Mesendoderm (in vitro differentiated cells): ENCODE measurements at regions not wholly inside any gene's neighbourhood (a gene's known extent, or its start where the extent isn't known, plus 50 kb on each side); places are given as distances from the start of the nearest gene placed in this dataset.

Experiments used
- DNase-seq: peaks from one replicate; pipeline ENCODE4 v3.0.0; 2013
- H2AK5ac ChIP-seq: 2 replicates; pipeline ENCODE4 v1.6.1; 2013; ENCODE audit warnings: low read length, inconsistent platforms
- H2BK120ac ChIP-seq: 2 replicates; pipeline ENCODE4 v1.6.1; 2013; ENCODE audit warnings: low read depth, mild to moderate bottlenecking, low read length, moderate library complexity, mixed read lengths
- H2BK15ac ChIP-seq: replicated peaks from 2 replicates; pipeline ENCODE4 v1.6.1; 2013; ENCODE audit warnings: low read depth, mild to moderate bottlenecking, moderate library complexity
- H2BK5ac ChIP-seq: 2 replicates; pipeline ENCODE4 v1.6.1; 2013; ENCODE audit warnings: low read length, inconsistent platforms
- H3K18ac ChIP-seq: 2 replicates; pipeline ENCODE4 v1.6.1; 2013; ENCODE audit warnings: mild to moderate bottlenecking, low read length, mixed read lengths
- H3K23ac ChIP-seq: one replicate; pipeline ENCODE4 v1.6.1; 2013; ENCODE audit warnings: low read length
- H3K27ac ChIP-seq: 2 replicates; pipeline ENCODE4 v1.5.1; 2013; ENCODE audit warnings: low read depth, mild to moderate bottlenecking, inconsistent platforms, low read length, moderate library complexity
- H3K27me3 ChIP-seq: 2 replicates; pipeline ENCODE4 v1.6.1; 2013; ENCODE audit warnings: low read length, control low read depth, mild to moderate bottlenecking, inconsistent platforms; ENCODE audit not compliant: insufficient read depth, poor library complexity
- H3K36me3 ChIP-seq: 2 replicates; pipeline ENCODE4 v1.6.1; 2013; ENCODE audit warnings: low read length, inconsistent platforms; ENCODE audit not compliant: control insufficient read depth, insufficient read depth
- H3K4ac ChIP-seq: one replicate; pipeline ENCODE4 v1.6.1; 2013; ENCODE audit warnings: low read depth, mild to moderate bottlenecking, low read length, moderate library complexity
- H3K4me1 ChIP-seq: 2 replicates; pipeline ENCODE4 v1.6.1; 2013; ENCODE audit warnings: low read depth, low read length, inconsistent platforms; ENCODE audit not compliant: control insufficient read depth
- H3K4me2 ChIP-seq: 2 replicates; pipeline ENCODE4 v1.6.1; 2013; ENCODE audit warnings: low read length
- H3K4me3 ChIP-seq: 2 replicates; pipeline ENCODE4 v1.5.1; 2013; ENCODE audit warnings: mild to moderate bottlenecking, low read length
- H3K56ac ChIP-seq: one replicate; pipeline ENCODE4 v1.6.1; 2013; ENCODE audit warnings: low read length
- H3K79me1 ChIP-seq: 2 replicates; pipeline ENCODE4 v1.6.1; 2013; ENCODE audit warnings: low read length, inconsistent platforms
- H3K79me2 ChIP-seq: 2 replicates; pipeline ENCODE4 v1.6.1; 2013; ENCODE audit warnings: mild to moderate bottlenecking, low read length; ENCODE audit not compliant: control insufficient read depth, insufficient read depth
- H3K9ac ChIP-seq: 2 replicates; pipeline ENCODE4 v1.6.1; 2013; ENCODE audit warnings: low read length, inconsistent platforms
- H4K5ac ChIP-seq: one replicate; pipeline ENCODE4 v1.6.1; 2013; ENCODE audit warnings: low read length
- H4K8ac ChIP-seq: one replicate; pipeline ENCODE4 v1.6.1; 2013; ENCODE audit warnings: low read depth, mild to moderate bottlenecking, control low read depth, low read length, moderate library complexity
- WGBS: extraction: QIAGEN DNeasy Blood & Tissue Kit; methylation state at CpG from one replicate; pipeline ENCODE4 v1.1.7; 2013; ENCODE audit warnings: low lambda C conversion rate, missing lambda C conversion rate; ENCODE audit not compliant: insufficient coverage; ENCODE audit errors: extremely low coverage; 5-methylcytosine and 5-hydroxymethylcytosine counted together

DNA sequence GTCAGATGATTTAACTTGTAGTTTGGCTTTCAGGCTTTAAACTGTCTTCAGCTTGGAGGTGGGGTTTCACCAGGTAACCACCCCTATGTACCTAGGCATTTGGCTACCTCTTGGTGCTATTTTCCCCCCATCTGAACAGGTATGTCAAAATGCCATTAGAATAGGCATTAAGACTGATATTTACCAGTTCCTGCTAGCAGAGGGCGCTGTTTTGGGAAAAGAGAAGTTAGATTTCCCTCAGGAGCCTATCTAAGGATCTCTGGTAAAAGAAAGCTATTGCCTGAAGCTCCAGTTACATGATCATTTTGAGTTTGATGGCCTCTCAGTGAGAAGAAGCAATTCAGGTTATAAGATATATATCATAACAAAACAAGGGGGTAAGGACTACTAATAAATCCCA lies 879.1 kb downstream of the SH3BGRL start:
- no peak overlapping the region for H3K4ac ChIP-seq
- WGBS, result no CpG with 5 or more reads among the region's 1 CpG
- H3K79me2 ChIP-seq, result no peaks in the 10 kb centered on the region
- no peak overlapping the region for H3K18ac ChIP-seq
- no peak overlapping the region for H2AK5ac ChIP-seq
- no peaks in the 10 kb centered on the region for H3K27me3 ChIP-seq
- DNase-seq, result peak; percentile 27
- no peak overlapping the region for H4K5ac ChIP-seq
- H4K8ac ChIP-seq, result no peak overlapping the region
- no peak overlapping the region for H3K27ac ChIP-seq
- H2BK120ac ChIP-seq, result no peak overlapping the region
- H3K9ac ChIP-seq, result no peak overlapping the region
- H3K4me1 ChIP-seq, result no peaks in the 10 kb centered on the region
- H2BK15ac ChIP-seq, result no peak overlapping the region
- no peak overlapping the region for H2BK5ac ChIP-seq
- no peak overlapping the region for H3K4me3 ChIP-seq
- H3K4me2 ChIP-seq, result no peak overlapping the region
- H3K79me1 ChIP-seq, result no peaks in the 10 kb centered on the region
- H3K56ac ChIP-seq, result no peak overlapping the region
- H3K23ac ChIP-seq, result no peak overlapping the region
- H3K36me3 ChIP-seq, result no peaks in the 10 kb centered on the region

DNA sequence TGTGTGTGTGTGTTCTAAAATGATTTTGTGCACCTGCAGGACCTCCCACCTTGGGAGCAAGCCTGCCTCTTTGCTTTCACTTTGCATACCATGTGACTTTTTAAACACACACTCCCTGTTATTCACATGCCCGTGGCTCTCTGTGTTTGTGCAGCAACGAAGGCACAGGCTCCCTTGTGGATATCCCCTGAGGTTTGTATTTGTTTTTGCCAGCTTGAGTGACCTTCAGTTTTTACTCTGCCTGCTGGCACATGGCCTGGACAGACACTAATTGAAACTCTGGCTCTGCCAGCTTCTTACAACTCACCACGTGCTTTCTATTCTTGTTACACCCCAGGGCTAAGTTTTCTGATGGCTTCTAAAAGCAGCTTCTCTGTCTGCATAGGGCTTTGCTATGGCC lies 885.8 kb downstream of the SH3BGRL start:
- H3K4me1 ChIP-seq, result no peaks in the 10 kb centered on the region
- no peaks in the 10 kb centered on the region for H3K27me3 ChIP-seq
- no peak overlapping the region for H3K4me2 ChIP-seq
- no peak overlapping the region for H3K27ac ChIP-seq
- H3K4ac ChIP-seq, result no peak overlapping the region
- no peaks in the 10 kb centered on the region for H3K79me2 ChIP-seq
- H3K9ac ChIP-seq, result no peak overlapping the region
- H3K4me3 ChIP-seq, result no peak overlapping the region
- H3K36me3 ChIP-seq, result no peaks in the 10 kb centered on the region
- no peak overlapping the region for H4K8ac ChIP-seq
- H3K79me1 ChIP-seq, result no peaks in the 10 kb centered on the region
- H2AK5ac ChIP-seq, result no peak overlapping the region
- H3K56ac ChIP-seq, result no peak overlapping the region
- H2BK15ac ChIP-seq, result no peak overlapping the region
- no peak overlapping the region for H3K18ac ChIP-seq
- no peak overlapping the region for H3K23ac ChIP-seq
- no peak overlapping the region for H4K5ac ChIP-seq
- no peak overlapping the region for H2BK5ac ChIP-seq
- DNase-seq, result no peak
- no peak overlapping the region for H2BK120ac ChIP-seq
- no CpG with 5 or more reads among the region's 3 CpGs for WGBS

DNA sequence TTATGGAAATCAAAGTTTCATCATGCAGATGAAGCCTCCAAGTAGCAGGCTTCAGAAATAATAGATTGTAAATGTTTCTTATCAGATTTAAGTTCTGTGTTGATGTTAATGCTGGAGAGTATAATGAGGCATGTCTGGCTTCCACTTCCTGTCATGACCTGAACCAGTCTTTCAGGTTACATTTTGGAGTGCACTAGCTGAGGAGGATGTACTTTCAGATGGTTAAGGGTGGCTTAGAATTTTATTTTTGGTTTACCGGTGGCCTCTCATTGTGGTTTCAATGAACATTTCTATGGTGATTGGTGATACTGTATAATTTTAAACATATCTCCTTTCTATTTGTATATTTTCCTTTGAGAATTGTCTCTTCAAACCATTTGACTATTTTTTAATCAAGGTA lies 890.4 kb downstream of the SH3BGRL start:
- H3K79me2 ChIP-seq, result no peaks in the 10 kb centered on the region
- no CpG with 5 or more reads among the region's 1 CpG for WGBS
- no peak for DNase-seq

DNA sequence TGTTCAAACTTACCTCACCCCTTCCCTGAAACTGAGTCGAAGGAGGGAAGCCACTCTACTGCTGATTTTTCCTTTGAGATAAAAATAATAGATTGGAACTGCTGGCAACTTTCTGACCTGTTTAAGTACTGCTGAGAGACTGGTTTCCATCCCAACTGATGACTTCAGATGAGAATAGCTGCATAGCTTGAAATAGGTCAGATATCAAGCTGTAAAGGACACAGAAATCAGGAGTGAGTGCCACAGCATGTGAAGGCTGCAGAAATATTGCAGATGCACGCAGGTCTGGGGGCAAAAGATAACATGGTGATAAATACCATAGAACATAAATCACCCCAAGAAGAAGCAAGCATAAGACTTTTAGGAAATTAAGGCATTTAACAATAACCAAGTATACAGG lies 923.2 kb downstream of the SH3BGRL start:
- no peak overlapping the region for H3K9ac ChIP-seq
- no CpG with 5 or more reads among the region's 2 CpGs for WGBS
- H4K5ac ChIP-seq, result no peak overlapping the region
- H2BK120ac ChIP-seq, result no peak overlapping the region
- H3K4me1 ChIP-seq, result no peaks in the 10 kb centered on the region
- H3K4ac ChIP-seq, result no peak overlapping the region
- H4K8ac ChIP-seq, result no peak overlapping the region
- no peak overlapping the region for H3K23ac ChIP-seq
- H2AK5ac ChIP-seq, result no peak overlapping the region
- DNase-seq, result no peak
- no peaks in the 10 kb centered on the region for H3K36me3 ChIP-seq
- H3K56ac ChIP-seq, result no peak overlapping the region
- no peak overlapping the region for H3K18ac ChIP-seq
- H2BK5ac ChIP-seq, result no peak overlapping the region
- no peaks in the 10 kb centered on the region for H3K27me3 ChIP-seq
- H3K4me3 ChIP-seq, result no peak overlapping the region
- no peaks in the 10 kb centered on the region for H3K79me2 ChIP-seq
- H3K4me2 ChIP-seq, result no peak overlapping the region
- H2BK15ac ChIP-seq, result no peak overlapping the region
- H3K27ac ChIP-seq, result no peak overlapping the region
- H3K79me1 ChIP-seq, result no peaks in the 10 kb centered on the region

More for the DNA sequence above, 890.4 kb downstream of the SH3BGRL start:
- Histone ChIP-seq H3K4me3 (no peak overlapping the region), H3K4me1 (no peaks in the 10 kb centered on the region), H2BK15ac (no peak overlapping the region), H3K23ac (no peak overlapping the region), H3K18ac (no peak overlapping the region), H4K8ac (no peak overlapping the region), H2AK5ac (no peak overlapping the region), H3K9ac (no peak overlapping the region), H4K5ac (no peak overlapping the region), H3K36me3 (no peaks in the 10 kb centered on the region), H3K56ac (no peak overlapping the region), H3K4ac (no peak overlapping the region), H3K27me3 (no peaks in the 10 kb centered on the region), H2BK5ac (no peak overlapping the region), H2BK120ac (no peak overlapping the region), H3K4me2 (no peak overlapping the region), H3K27ac (no peak overlapping the region), H3K79me1 (no peaks in the 10 kb centered on the region)

DNA sequence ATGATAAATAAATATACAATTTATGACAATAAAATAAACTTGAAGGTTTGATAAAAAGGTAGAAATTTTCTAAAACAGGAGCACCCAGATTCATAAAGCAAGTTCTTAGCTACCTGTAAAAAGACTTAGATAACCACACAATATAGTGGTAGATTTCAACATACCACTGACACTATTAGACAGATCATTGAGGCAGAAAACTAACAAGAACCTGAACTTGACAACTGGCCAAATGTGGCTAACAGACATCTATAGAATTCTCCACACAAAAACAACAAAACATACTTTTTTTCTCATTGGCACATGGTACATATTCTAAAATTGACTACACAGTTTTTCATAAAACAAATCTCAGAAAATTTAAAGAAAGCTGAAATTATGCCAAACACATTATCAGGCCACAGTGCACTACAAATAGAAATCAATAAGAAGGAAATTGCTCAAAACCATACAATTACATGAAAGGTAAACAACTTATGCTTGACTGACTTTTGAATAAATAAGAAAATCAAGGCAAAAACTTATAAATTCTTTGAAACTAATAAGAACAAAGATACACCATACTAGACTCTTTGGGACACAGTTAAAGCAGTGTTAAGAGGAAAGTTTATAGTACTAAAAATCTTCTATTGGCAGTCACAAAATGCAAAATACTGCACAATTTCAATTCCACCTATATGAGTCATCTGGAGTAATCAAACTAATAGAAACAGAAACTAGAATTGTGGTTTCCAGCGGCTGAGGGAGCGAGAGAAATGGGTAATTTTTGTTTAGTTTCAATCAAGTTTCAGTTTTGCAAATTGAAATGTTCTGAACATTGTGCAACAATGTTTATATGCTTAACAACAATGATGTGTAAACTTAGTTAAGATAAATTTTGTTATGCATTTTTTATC lies 925.6 kb downstream of the SH3BGRL start:
- Histone ChIP-seq H3K4me2 (no peak overlapping the region), H3K23ac (no peak overlapping the region), H3K79me1 (no peaks in the 10 kb centered on the region), H3K18ac (no peak overlapping the region), H3K4me1 (no peaks in the 10 kb centered on the region), H2AK5ac (no peak overlapping the region), H3K79me2 (no peaks in the 10 kb centered on the region), H3K56ac (no peak overlapping the region), H4K8ac (no peak overlapping the region), H3K9ac (no peak overlapping the region), H2BK5ac (no peak overlapping the region), H3K27ac (no peak overlapping the region), H3K36me3 (no peaks in the 10 kb centered on the region), H2BK120ac (no peak overlapping the region), H3K27me3 (no peaks in the 10 kb centered on the region), H3K4me3 (no peak overlapping the region), H2BK15ac (no peak overlapping the region), H3K4ac (no peak overlapping the region), H4K5ac (no peak overlapping the region)
- no CpG with 5 or more reads among the region's 2 CpGs for WGBS
- DNase-seq, result no peak

DNA sequence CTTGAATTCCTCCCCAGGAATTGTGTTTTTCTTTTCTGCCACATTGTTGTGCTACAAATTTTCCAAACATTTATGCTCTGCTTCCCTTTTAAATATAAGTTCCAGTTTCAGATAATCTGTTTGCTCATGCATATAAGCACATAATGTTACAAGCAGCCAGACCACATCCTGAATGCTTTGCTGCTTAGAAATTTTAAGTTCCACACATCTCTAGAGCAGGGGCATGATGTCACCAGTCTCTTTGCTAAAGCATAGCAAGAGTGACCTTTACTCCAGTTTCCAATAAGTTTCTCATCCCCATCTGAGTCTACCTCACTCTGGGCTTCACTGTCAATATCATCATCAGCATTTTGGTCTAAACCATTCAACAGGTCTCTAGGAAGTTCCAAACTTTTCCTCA lies 932.5 kb downstream of the SH3BGRL start:
- Histone ChIP-seq H2BK5ac (no peak overlapping the region), H3K9ac (no peak overlapping the region), H3K4me1 (no peaks in the 10 kb centered on the region), H2BK15ac (no peak overlapping the region), H3K79me1 (no peaks in the 10 kb centered on the region), H4K8ac (no peak overlapping the region), H3K79me2 (no peaks in the 10 kb centered on the region), H3K4me3 (no peak overlapping the region), H3K4me2 (no peak overlapping the region), H2AK5ac (no peak overlapping the region), H3K4ac (no peak overlapping the region), H3K27me3 (no peaks in the 10 kb centered on the region), H3K27ac (no peak overlapping the region), H2BK120ac (no peak overlapping the region), H3K56ac (no peak overlapping the region), H3K36me3 (no peaks in the 10 kb centered on the region), H3K23ac (no peak overlapping the region), H4K5ac (no peak overlapping the region), H3K18ac (no peak overlapping the region)
- no peak for DNase-seq
